GM06990 (cell line): ENCODE measurements at regions not wholly inside any gene's neighbourhood (a gene's known extent, or its start where the extent isn't known, plus 50 kb on each side); places are given as distances from the start of the nearest gene placed in this dataset.
"Not testable (repeated sequence)": the region's sequence is repeated elsewhere in the genome, so short reads cannot be mapped to it uniquely, and the experiment has no call there.

ENCODE experiments used
- DNase-seq: peaks from one replicate; pipeline ENCODE4 v3.0.0-alpha.2; 2011; ENCODE audit not compliant: insufficient read length; ENCODE audit errors: extremely low read depth
- H3K27me3 ChIP-seq: replicated peaks from 2 replicates; pipeline ENCODE4 v1.6.0; 2011; ENCODE audit warnings: low read length; ENCODE audit not compliant: control insufficient read depth, insufficient read depth
- H3K36me3 ChIP-seq: 2 replicates; pipeline ENCODE4 v1.5.1; 2011; ENCODE audit warnings: low read length; ENCODE audit not compliant: control insufficient read depth, insufficient read depth
- H3K4me3 ChIP-seq: replicated peaks from 2 replicates; pipeline ENCODE4 v1.5.1; 2011; ENCODE audit warnings: low read depth, mild to moderate bottlenecking, control low read depth, low read length
- TF ChIP-seq, protein P1 (sequence below): IDR thresholded peaks from 2 replicates; pipeline ENCODE4 v1.5.1; 2011; ENCODE audit warnings: low read length, control low read depth, mild to moderate bottlenecking, inconsistent platforms; ENCODE audit not compliant: insufficient read depth, poor library complexity, severe bottlenecking

- Histone ChIP-seq H3K36me3 (no peaks in the 10 kb centered on the region), H3K27me3 (no peaks in the 10 kb centered on the region), H3K4me3 (no peak overlapping the region)
- TF ChIP-seq, protein P1, sequence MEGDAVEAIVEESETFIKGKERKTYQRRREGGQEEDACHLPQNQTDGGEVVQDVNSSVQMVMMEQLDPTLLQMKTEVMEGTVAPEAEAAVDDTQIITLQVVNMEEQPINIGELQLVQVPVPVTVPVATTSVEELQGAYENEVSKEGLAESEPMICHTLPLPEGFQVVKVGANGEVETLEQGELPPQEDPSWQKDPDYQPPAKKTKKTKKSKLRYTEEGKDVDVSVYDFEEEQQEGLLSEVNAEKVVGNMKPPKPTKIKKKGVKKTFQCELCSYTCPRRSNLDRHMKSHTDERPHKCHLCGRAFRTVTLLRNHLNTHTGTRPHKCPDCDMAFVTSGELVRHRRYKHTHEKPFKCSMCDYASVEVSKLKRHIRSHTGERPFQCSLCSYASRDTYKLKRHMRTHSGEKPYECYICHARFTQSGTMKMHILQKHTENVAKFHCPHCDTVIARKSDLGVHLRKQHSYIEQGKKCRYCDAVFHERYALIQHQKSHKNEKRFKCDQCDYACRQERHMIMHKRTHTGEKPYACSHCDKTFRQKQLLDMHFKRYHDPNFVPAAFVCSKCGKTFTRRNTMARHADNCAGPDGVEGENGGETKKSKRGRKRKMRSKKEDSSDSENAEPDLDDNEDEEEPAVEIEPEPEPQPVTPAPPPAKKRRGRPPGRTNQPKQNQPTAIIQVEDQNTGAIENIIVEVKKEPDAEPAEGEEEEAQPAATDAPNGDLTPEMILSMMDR = no peak
- no peak for DNase-seq
Observed at GRCh38 chr13:83100237-83100636, 782.0 kb downstream of the SLITRK1 start.

DNA sequence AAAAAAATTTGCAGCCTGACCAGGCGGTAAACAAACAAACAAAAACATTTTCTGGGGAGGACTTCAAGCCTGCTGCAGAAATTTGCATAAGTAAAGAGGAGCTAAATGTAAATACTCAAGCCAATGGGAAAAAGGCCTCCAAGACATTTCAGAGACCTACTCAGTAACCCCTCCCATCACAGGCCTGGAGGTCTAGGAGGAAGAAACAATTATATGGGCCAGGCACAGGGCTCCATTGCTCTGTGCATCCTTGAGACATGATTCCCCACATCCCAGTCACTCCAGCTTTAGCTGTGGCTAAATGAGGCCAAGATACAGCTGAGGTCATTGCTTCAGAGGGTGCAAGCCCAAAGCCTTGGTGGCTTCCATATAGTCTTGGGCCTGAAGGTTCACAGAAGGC, 793.4 kb downstream of the SLITRK1 start:
- Histone ChIP-seq H3K4me3 (no peak overlapping the region), H3K27me3 (no peaks in the 10 kb centered on the region), H3K36me3 (no peaks in the 10 kb centered on the region)
- no peak for DNase-seq
- TF ChIP-seq, protein P1 = no peak

GRCh38 chr13:83086948-83087347, 795.3 kb downstream of the SLITRK1 start:
- Histone ChIP-seq H3K4me3 (no peak overlapping the region), H3K36me3 (no peaks in the 10 kb centered on the region), H3K27me3 (no peaks in the 10 kb centered on the region)
- no peak for DNase-seq
- TF ChIP-seq, protein P1 = no peak

- no peaks in the 10 kb centered on the region for H3K36me3 ChIP-seq
- DNase-seq = no peak
- TF ChIP-seq, protein P1 = no peak
- H3K27me3 ChIP-seq = no peaks in the 10 kb centered on the region
- no peak overlapping the region for H3K4me3 ChIP-seq
Observed at GRCh38 chr13:83086088-83086487, 796.2 kb downstream of the SLITRK1 start.

- Histone ChIP-seq H3K36me3 (no peaks in the 10 kb centered on the region), H3K27me3 (no peaks in the 10 kb centered on the region), H3K4me3 (no peak overlapping the region)
- TF ChIP-seq, protein P1 = no peak
- DNase-seq = no peak
Observed at GRCh38 chr13:83085186-83085900, 796.9 kb downstream of the SLITRK1 start.

DNA sequence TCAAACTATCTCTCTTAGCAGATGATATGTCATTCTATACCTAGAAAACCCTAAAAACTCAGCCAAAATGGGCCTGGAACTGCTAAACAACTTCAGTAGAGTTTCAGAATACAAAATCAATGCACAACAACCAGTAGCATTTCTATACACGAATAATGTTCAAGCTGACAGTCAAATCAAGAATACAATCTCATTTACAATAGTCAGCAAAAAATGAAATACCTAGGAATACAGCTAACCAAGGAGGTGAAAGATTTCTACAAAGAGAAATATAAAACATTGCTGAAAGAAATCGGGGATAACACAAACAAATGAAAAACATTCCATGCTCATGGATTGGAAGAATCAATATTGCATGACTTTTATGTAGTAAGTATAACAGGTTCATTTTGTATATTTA, 804.8 kb downstream of the SLITRK1 start:
- no peaks in the 10 kb centered on the region for H3K36me3 ChIP-seq
- H3K27me3 ChIP-seq = no peaks in the 10 kb centered on the region
- TF ChIP-seq, protein P1 = no peak
- no peak overlapping the region for H3K4me3 ChIP-seq
- DNase-seq = no peak

- DNase-seq, H3K4me3 ChIP-seq, H3K27me3 ChIP-seq, H3K36me3 ChIP-seq: not testable (repeated sequence)
Observed at GRCh38 chr13:83073930-83074329, 808.3 kb downstream of the SLITRK1 start.
